DND-41 (cell line): ENCODE measurements at regions not wholly inside any gene's neighbourhood (a gene's known extent, or its start where the extent isn't known, plus 50 kb on each side); places are given as distances from the start of the nearest gene placed in this dataset.

Experiments used
- EZH2 ChIP-seq: IDR thresholded peaks from 3 replicates; pipeline ENCODE4 v1.6.1; 2012; ENCODE audit warnings: borderline replicate concordance, low read depth, mild to moderate bottlenecking, moderate library complexity, low read length, inconsistent platforms; ENCODE audit not compliant: severe bottlenecking
- TF ChIP-seq, protein P1 (sequence below): IDR thresholded peaks from 2 replicates; pipeline ENCODE4 v1.5.1; 2012; ENCODE audit warnings: borderline replicate concordance, low read length, moderate library complexity, mild to moderate bottlenecking; ENCODE audit not compliant: poor library complexity, severe bottlenecking; ENCODE audit errors: extremely low read depth

DNA sequence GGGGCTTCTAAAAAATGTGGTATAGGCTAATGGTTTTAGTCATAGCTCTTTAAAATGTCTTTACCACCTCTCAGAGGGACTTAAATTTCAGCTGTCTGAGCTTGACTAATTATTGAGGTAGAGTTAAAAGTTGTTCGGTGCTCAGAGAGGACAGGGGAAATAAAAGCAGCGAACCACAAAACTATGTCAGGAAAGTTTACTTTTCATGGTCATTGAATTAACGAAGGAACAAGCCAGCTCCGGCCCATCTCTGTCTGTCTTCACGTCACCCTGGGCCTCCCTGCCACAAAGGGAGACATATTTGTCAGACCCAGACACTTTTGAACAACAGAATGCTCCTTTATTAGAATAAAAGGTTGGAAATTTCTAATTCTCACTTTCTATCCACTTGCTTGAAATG, 98.8 kb upstream of the EFNA5 start:
- TF ChIP-seq EZH2: no peak
- TF ChIP-seq, protein P1, sequence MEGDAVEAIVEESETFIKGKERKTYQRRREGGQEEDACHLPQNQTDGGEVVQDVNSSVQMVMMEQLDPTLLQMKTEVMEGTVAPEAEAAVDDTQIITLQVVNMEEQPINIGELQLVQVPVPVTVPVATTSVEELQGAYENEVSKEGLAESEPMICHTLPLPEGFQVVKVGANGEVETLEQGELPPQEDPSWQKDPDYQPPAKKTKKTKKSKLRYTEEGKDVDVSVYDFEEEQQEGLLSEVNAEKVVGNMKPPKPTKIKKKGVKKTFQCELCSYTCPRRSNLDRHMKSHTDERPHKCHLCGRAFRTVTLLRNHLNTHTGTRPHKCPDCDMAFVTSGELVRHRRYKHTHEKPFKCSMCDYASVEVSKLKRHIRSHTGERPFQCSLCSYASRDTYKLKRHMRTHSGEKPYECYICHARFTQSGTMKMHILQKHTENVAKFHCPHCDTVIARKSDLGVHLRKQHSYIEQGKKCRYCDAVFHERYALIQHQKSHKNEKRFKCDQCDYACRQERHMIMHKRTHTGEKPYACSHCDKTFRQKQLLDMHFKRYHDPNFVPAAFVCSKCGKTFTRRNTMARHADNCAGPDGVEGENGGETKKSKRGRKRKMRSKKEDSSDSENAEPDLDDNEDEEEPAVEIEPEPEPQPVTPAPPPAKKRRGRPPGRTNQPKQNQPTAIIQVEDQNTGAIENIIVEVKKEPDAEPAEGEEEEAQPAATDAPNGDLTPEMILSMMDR: no peak
